ENCODE measurements at regions not wholly inside any gene's neighbourhood (a gene's known extent, or its start where the extent isn't known, plus 50 kb on each side); places are given as distances from the start of the nearest gene placed in this dataset.

DNA sequence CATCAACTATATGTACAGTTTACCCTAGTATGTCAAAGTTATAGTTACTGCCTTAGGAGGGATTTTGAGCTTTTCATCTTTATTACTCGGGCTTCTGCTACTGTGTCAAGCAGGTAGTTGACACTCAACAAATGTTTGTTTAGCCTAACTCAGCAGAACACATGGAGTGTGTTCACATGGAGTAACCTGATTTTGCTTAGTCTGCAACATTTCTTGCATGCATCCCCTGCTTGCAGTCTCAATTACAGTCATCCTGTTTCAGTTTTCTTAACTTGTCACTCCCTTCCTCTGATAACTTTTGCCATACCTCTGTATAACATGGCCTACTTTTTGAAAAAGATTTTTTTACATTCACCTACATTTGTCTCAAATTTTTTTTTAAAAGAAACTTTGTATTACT lies 135.5 kb downstream of the NMUR2 start:
- peak; percentile 9 for DNase-seq

DNA sequence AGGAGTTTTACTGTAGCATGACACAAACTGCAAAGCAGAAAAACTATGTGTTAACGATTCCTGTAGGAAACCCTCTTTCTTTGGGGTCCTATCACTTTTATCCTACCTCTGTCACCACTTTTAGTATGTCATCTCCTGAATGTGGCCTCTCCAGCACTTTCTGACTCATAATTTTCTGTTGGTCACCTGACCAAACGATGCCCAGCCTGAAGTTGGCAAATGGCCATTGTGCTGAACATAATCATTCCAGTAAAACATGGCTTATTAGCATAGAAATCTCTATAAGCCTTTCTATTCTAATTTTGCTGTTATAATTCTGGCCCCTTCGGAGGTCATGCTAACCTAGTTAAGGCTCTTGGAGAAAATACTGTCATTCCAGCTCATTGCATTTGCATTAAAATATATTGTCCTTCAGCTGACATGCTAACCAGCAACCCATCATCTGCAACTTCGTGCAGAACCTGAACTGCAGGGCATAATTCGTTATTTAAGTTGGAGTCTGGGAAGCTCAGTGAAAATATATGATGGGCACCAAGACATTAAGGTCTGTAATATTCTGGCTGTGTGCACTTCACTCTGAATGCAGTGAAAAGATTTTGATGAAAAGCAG lies 140.3 kb downstream of the NMUR2 start:
- peak; percentile 57 for DNase-seq

DNA sequence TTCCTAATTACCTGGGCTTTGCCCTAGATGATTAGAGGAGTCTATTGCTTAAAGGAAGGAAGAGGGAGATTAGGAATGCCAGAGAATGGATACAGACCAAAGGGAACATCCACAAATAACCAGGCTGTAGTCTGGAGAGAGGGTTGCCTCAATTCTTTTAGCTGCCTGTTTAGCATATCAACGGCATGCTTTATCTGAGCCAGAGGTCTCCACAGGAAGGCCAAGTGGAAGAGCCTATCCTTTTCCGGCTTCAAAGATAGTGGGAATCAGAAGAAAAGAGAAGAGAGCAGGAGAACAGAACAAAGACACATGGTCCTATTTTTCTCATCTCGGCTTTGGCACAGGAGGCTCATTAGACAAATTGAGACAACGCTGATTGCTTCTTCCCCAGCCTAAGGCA lies 142.4 kb downstream of the NMUR2 start:
- DNase-seq, result no peak

DNA sequence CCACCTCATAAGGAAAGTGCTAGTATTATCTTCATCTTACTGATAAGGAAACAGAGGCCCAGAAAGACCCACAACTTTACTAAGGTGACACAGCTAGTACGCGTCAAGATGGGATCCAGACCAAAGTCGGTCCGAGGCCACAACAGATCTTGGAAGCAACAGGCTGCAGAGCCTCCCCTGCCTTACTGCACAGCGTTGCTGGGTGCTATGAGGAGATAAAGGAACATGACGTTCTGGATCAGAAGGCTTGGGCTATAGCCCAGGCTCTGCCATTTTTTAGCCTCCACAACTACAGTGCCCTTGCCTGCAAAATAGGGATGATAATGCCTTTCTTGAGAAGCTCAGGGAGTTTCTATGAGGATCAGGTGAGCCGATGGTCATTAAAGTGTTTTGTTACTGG lies 144.1 kb downstream of the NMUR2 start:
- DNase-seq, result no peak

DNA sequence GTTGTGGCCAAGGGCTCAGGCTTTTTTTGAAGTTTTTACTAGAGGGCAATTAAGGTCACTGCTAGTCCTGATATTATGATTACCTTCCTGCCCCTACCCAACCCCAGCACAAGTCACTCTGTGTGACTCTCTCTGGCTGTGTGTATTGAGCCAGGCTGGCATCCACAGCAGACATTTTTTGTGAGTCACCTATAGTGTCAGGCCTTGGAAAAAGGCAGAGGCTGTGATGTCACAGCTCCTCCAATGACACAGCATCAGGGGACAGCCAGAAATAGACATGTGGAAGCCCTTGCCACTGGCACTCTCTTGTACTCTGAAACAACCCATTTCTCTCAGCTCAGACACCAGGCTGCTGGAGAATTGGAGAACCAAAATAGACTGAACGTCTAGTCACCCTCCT lies 145.4 kb downstream of the NMUR2 start:
- DNase-seq, result peak; percentile 47

DNA sequence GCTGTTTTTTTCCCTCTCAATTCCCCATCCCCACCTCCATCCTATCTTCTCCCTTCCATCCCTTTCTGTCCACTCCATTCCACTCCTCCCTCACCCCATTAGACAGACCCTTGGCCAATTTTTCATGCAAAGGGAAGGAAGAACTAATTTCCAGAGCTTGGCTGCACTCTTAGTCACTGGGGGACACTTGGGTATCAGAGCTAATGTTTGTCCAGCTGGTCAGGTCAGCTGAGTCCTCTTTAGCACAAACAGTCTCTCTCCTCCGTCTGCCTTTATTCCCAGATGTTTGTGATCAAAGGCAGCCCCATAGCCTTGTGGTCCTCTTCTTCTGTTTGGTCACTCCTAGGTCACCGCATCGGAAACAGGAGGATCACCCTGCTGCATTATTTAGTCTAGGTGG lies 148.5 kb downstream of the NMUR2 start:
- DNase-seq, result peak; percentile 92

DNA sequence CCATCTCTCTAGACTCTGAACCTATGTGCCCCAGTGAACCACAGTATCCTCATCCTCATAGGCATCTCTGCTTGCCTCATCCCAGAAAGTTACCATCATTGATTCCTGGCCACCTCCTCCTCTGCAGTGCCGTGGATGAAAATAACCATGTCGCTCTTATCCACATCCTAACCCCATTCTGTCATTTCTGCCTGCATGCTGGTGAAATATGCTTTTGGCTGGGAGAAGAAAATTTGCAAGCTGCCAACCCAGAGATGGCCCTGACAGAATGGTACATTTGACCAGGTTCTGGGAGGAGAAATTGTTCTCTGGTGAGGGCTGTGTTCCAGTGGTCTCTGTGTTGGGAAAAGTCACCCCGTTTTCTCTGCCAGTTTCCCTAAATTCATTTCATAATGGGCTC lies 149.7 kb downstream of the NMUR2 start:
- no peak for DNase-seq

DNA sequence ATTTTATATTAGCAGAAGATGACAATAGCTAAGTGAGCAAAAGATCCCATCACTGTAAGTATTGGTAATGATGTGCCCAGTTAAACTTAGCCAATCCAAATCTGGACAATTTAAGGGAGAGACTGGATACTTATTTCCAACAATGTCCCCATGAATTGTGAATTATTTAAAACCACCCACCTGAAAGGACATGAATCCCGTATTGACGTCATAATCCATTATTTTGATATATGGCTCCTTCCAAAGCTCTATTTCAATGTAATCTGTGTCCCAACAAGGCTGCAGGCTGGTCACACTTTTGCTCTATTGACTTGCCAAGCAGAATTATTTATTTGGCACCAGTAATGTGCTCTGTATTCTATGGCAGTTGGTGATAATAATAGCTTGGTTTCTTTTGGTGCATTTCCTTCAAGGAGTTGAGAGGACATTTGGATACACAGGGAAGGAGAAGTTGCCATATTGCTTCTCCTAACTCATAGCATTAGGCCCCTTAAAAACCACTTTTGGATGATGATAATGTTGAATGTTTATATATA lies 157.2 kb downstream of the NMUR2 start:
- DNase-seq, result no peak

DNA sequence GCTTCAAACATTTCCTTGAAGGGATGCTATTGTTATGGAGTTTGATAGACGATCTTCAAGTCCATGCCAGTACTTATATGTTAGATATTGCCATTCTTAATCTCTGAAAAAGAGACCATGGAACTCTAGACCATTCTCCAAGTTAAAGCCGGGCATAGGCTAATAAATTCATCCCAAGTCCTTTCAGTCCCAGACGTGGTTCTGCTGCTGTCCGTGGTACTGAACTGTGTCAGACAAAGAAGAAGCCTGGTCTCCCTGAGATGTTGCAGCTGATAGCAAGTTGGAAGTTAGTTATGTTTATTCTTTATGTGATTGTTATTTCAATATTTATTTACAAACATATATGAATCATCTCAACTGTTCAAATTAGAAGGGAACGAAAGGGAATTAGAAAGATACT lies 158.7 kb downstream of the NMUR2 start:
- DNase-seq, result peak; percentile 46

DNA sequence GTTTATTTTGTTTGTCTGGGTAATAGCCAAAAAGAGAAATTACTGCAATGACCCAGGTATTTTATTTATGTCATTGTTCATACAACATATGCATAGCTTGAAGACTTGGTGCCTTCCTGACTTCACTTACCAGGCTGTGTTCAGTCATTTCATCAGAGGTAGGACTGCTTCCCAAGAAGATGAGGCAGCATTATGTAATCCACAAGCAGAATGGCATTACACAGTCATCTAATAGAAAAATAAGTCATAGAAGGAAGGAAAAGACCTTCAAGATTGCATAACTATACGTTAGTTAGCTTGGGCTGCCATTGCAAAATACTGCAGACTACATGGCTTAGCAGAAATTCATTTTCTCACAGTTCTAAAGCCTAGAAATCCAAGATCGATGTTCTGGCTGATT lies 167.5 kb downstream of the NMUR2 start:
- no peak for DNase-seq

DNA sequence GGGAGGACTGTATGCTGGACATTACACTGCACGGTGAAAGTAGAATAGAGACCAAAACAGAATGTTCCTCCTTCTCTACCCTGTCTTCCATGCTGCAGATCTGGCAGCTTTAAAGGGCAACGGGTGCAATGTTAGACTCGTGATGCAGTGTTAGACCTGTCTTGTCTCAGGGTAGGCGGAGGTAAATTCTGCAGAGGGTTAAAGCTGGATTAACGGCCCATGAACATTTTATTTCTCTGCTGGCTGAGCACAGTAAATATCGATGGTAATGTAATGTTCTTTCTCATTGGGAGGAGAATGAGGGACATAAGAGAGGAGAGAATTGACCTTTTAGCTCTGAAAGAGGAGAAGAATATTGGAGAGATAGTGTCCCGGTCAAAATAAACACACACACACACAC lies 178.9 kb downstream of the NMUR2 start:
- no peak for DNase-seq

DNA sequence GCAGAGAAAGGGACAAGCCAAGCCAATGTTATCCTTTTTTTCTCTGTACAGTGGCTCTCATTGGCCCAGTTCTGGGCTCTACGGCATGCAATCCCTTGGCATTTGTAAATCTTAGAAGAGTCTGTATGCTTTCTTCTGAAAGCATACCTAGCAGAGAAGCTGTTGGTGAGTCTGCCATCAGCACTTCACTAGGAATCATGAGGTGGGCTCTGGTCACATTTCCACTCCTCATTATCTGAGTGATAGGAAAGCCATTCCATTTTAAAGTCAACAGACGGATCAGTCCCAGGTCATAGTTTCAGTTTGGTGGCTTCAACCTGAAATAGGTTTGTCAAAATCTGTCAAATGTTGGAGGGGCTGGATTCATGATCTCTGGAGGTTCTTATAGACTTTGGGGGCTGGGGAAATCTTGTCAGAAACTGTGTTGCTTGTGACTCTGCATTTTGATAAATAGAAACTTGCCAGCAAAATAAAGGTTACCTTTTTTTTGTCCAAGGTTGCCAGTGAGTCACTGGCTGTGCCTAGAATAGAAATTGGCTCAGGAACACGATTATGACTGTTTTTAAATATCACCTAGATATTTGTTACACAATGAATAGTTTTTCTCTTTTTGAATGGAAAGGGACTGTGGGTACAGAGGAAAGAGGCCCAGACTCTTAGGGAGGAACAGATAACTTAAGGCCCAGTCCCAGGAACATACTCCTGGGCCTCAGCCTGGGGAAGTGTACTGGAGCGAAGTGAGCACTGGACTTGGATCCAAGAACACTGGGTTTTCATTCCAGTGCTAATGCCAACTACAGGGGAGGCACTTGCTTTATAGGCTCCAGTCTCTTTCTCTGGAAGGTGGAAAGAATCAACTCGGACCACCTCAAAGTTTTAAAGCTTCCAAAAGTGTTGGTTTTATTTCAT lies 183.1 kb downstream of the NMUR2 start:
- DNase-seq, result no peak

DNA sequence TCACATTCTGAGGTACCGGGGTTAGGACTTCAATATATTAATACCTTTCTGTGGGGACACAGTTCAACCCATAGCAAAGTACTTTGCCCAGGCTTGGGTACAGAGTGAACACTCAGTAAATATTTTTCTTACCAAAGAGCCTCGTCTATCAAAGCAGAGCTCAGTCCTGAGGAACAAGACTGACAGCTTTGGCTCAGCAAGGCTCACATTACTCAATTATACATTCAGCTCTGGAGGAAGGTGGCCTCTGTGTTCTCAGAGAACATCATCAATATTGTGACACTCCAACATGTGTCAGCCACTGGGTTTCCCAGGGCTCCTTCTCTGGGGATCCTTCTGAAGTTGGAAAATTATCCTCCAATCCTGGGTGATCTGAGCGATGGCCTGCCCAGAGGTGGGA lies 186.4 kb downstream of the NMUR2 start:
- DNase-seq, result peak; percentile 38

DNA sequence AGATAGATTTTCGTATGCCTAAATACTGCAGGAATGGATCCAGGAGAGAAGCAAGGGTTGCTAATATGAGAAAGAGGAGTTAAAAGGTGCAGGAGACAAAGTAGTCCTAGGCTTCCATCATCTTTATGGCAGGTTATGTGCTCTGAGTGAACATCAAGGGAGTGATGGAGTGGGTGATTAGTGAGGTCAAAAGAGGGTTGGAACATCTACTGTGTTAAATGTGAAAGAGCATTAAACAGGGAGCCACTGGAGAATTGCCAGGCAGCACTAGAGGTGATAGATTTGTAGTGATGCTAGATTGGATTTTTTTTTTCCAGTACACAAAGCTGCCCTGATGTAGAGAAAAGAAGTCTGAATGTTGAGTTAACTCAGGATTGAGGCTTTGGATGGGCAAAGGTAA lies 199.3 kb downstream of the NMUR2 start:
- DNase-seq, result no peak

DNA sequence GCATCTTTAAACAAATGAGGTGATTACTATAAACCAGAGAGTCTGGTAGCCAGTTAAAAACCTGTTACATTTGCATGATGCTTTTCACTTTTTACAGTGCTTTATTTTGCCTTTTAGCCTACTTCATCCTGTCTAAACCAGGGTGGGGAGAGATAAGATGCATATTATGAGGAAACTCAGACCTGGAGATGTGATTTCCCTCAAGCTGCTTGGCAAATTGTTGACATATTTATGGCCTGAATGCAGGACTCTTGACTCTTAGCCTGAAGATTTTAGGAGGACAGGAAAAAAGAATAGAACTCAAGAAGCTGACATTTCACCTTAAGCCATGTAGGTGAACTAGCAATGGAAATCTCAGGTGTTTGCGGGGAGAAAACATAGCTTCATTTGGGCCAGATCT lies 202.8 kb downstream of the NMUR2 start:
- no peak for DNase-seq

DNA sequence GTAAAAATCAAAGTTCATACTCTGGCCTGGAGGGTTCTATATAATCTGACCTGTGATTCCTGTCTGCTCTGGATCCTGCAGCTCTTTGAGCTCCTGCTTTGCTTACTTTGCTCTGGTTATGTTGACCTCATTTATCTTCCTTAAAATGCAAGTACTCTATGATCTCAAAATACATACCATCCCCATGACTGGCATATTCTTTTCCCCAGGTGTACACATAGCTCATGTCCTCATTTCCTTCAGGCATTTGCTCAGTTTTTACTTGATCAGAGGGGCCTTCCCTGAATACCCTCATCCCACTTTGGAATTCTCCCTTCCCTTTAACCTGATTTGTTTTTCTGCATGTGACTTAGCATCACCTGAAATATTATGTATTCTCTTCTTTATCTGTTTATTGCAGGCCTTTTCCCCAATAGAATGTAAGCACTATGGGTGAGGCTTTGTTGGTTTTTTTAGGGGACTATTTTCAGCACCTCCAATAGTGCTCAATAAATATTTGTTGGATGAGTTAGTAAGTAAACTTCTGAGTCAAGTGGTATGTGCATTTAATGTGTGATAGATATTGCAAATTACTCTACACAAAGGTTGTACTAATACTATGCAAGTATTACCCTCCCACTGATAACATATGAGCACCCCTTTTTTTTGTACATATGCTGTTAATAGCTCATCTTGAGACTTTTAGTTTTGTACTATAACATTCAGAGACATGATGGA lies 211.5 kb downstream of the NMUR2 start:
- DNase-seq, result no peak

DNA sequence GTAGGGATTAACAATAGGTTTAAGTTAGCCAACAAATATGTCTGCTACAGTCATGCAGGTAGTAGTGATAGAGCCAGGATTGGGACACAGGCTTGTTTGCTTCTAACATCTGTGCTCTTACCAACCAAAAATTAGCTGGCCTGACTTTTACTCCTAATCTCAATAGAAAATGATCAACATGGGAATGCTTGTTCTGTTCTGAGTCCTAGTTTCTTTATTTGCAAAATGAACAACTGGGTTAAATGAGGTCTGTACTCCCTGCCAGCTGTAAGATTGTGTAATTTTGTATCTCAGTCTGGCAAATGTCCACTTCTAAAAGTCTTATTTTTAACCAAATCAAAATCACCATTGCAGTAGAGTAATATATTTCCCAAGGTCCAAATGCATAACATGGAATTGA lies 216.8 kb downstream of the NMUR2 start:
- DNase-seq, result no peak

DNA sequence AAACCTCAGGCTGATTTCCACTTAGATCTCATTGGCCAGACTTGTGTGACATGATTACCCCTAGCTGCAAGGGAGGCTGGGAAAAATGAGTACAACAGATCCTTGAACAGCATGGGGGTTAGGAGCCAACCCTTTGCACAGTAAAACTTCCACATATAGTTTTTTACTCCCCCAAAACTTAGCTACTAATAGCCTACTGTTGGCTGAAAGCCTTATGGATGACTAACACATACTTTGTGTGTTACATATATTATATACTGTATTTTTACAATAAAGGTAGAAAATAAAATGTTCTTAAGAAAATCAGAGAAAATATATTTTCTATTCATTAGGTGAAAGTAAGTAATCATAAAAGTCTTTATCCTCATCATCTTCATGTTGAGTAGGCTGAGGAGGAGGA lies 217.4 kb downstream of the NMUR2 start:
- no peak for DNase-seq

DNA sequence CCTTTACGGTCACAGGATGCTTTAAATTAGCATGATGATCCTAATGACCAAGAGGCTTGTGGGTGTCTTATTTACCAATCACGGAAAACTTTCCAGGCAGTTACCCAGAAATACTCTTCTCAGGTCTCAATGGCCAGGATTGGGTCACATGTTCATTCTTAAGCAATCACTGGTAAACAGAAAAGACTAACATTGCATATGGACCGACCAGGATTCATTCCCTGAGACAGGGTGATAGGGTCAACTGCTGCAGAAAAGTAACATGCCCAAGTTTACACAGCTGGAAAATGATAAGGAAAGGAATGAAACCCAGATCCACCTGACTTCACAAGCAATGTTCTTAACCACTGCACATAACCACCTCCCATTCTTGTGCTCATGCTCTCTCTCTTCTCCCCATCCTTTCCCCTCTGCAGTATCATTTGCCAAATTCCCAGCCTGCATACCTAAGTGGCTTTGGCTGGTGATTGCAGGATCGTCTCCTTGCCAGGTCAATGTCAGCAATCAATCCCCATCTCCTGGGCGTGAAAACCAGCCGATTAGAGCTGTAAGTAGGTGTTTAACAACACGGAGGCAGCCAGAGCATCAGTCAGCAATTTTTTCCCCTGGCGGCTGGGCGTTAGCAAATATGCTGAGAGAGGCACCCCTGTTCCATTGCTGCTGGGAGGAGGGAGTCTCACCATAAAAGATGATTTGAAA lies 219.4 kb downstream of the NMUR2 start:
- DNase-seq, result no peak

DNA sequence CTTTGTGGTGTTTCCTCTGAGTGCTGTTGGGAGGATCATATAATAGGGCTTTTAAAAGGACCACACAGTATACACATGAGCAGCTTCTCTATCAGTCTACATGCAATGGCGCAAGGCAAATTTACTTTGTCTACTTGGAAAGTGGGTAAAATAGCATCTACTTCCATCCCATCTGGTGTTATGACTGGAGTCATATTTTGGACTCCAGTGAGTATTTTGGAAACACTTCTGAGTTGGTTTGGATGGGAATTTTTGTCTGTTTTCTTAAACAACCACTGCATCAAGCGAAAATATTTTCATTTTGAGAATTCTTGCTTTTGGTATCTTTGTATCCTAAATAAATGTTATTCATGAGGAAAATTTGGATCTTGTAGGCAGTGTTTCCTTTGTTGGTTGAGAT lies 220.8 kb downstream of the NMUR2 start:
- no peak for DNase-seq

DNA sequence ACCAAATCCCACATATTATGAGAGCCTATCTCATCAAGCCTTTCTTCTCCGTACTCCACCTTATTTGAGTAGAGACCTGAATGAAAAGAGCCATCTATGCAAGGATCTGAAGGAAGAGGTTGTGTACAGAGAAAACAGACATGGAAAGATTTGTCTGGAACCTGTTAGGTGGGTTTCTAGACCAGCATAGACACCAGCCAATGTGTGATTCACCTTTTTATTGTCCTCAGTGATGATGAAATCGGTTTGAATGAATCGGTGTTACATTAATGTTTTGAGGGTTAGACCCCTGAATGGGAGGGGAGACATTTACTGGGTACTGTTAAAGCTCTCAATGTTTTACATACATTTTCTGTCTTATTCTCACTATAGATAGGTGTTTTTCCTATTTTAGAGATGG lies 223.6 kb downstream of the NMUR2 start:
- peak; percentile 37 for DNase-seq

DNA sequence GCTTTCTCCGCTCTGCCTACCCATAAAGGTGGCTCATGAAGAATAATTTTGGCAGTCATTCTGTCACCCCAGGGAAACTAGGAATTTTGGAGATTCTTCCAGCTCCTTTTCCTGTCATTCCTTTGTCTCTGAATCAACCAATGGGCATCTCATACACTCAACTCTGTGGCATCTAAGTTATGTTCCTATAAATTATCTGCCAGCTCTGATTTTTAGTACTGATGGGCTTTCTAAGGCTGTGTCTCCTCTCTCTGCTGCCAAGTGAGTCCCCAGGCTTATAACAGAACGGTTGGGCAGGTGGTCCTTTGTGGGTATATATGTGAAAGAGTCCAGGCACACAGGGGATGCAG lies 226.8 kb downstream of the NMUR2 start:
- no peak for DNase-seq

DNA sequence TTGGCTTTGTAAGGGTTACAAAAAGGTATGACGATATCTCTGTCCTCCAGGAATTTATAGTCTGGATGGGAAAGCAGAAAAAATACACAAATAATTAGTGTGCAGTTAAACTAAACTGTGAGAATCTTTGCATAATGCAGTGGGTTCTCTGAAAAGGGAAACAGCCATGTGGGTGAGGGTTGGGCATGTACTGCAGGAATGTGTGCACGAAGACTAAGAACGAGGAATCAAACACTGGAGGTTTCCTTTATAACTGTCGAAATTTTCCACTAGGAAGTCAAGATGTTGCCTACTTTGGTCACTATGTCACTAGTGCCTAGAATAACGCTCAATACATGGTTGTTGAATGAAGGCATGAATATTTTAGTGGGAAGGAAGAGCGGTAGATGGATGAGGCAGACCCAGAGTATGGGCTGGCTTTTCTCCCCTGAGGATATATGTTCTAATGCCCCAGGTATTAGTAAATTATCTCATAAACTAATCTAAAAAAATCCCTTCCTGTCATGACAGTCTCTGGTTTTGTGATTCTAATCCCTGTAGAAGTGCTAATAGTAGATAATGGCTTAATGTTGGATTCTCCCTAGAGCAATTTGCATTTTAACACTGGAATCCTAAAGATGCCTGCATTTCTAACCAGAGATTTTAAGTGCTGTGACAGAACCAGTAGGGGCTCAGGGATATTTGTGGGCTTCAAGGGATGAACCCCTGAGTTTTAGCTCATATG lies 227.3 kb downstream of the NMUR2 start:
- no peak for DNase-seq
